SW480 (cell line): ENCODE measurements at regions not wholly inside any gene's neighbourhood (a gene's known extent, or its start where the extent isn't known, plus 50 kb on each side); places are given as distances from the start of the nearest gene placed in this dataset.

ENCODE experiments used
- DNase-seq: peaks from one replicate; pipeline ENCODE4 v3.0.0-alpha.2; 2016; ENCODE audit warnings: low spot score

- DNase-seq: no peak
These were observed 67.1 kb upstream of the PRKX start for GRCh38 chrX:3780564-3780963.

- no peak for DNase-seq
These were observed 66.1 kb upstream of the PRKX start for GRCh38 chrX:3779546-3779945.

- no peak for DNase-seq
These were observed 64.0 kb upstream of the PRKX start for GRCh38 chrX:3777416-3777815.

- DNase-seq: no peak
These were observed 58.3 kb upstream of the PRKX start for GRCh38 chrX:3771766-3772165.

GRCh38 chrX:3768881-3769280, 55.4 kb upstream of the PRKX start:
- no peak for DNase-seq
